Brain microvascular endothelial cell (primary cell): ENCODE measurements at regions not wholly inside any gene's neighbourhood (a gene's known extent, or its start where the extent isn't known, plus 50 kb on each side); places are given as distances from the start of the nearest gene placed in this dataset.

ENCODE experiments used
- DNase-seq: peaks from one replicate; pipeline ENCODE4 v3.0.0-alpha.2; 2020
- H3K27ac ChIP-seq: fragments of 250-450 bp; sonication (Bioruptor Pico); 2 replicates; pipeline ENCODE4 v1.5.1; 2020; ENCODE audit warnings: mild to moderate bottlenecking, moderate library complexity
- H3K27me3 ChIP-seq: fragments of 250-450 bp; sonication (Bioruptor Pico); replicated peaks from 2 replicates; pipeline ENCODE4 v1.5.1; 2020; ENCODE audit warnings: mild to moderate bottlenecking
- H3K36me3 ChIP-seq: fragments of 250-450 bp; sonication (Bioruptor Pico); replicated peaks from 2 replicates; pipeline ENCODE4 v1.5.1; 2020; ENCODE audit warnings: mild to moderate bottlenecking
- H3K4me3 ChIP-seq: 2 replicates; pipeline ENCODE4 v1.5.1; 2011; ENCODE audit warnings: low read depth, mild to moderate bottlenecking, control low read depth, low read length, moderate library complexity
- in situ Hi-C: cut with HindIII; loops from 2 replicates; pipeline ENCODE4 v1.10.0; 2017; ENCODE audit warnings: low sequenced_read_pairs, low pct_ligation_motif_present
- TF ChIP-seq, protein P1 (sequence below): IDR thresholded peaks from 2 replicates; pipeline ENCODE4 v1.5.1; 2011; ENCODE audit warnings: low read depth, mild to moderate bottlenecking, moderate library complexity, low read length, control low read depth, inconsistent platforms; ENCODE audit errors: missing control alignments

DNA sequence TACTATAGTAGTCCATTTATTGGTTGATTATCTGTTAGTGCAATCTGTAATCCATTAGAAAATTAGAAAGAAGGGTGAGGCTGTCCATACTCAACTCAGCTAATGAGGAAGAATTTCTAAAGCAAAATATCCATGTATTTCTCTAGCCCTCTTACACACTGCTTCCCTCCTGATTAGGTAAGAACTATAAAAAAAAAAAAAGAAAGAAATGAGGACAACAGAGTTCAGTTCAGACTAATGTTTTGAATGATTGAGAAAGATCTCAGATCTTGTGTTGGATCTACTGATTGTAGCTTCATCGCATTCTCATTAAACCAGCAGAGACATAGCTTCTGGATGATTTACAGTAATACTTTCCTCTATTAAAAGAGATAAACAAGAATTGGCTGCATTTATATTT is 233.3 kb downstream of the KLF5 start:
- Histone ChIP-seq H3K4me3 (no peak overlapping the region), H3K36me3 (no peaks in the 10 kb centered on the region), H3K27me3 (no peaks in the 10 kb centered on the region), H3K27ac (no peak overlapping the region)
- no peak for DNase-seq
- in situ Hi-C loops: no loop called here
- TF ChIP-seq, protein P1, sequence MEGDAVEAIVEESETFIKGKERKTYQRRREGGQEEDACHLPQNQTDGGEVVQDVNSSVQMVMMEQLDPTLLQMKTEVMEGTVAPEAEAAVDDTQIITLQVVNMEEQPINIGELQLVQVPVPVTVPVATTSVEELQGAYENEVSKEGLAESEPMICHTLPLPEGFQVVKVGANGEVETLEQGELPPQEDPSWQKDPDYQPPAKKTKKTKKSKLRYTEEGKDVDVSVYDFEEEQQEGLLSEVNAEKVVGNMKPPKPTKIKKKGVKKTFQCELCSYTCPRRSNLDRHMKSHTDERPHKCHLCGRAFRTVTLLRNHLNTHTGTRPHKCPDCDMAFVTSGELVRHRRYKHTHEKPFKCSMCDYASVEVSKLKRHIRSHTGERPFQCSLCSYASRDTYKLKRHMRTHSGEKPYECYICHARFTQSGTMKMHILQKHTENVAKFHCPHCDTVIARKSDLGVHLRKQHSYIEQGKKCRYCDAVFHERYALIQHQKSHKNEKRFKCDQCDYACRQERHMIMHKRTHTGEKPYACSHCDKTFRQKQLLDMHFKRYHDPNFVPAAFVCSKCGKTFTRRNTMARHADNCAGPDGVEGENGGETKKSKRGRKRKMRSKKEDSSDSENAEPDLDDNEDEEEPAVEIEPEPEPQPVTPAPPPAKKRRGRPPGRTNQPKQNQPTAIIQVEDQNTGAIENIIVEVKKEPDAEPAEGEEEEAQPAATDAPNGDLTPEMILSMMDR: no peak

DNA sequence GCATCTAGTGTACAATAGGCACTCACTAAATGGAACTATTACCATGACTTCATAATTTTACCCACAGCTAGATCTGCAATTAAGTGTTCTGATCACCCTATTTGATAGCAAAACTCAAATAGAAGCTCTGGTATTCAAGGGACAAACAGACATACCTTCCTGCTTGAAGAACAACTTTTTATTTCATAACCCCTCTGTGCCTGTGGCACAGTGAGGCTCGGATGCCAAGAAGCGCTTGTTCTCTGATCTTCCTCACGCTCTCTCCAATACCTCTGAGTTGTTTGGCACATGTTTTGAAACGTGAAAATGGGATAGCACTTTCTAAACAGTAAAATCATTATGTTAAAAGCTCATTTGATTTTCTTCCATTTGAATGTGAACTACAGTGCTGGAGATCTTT is 232.0 kb downstream of the KLF5 start:
- in situ Hi-C loops: no loop called here
- H3K27me3 ChIP-seq: no peaks in the 10 kb centered on the region
- TF ChIP-seq, protein P1: no peak
- H3K4me3 ChIP-seq: no peak overlapping the region
- DNase-seq: no peak
- no peak overlapping the region for H3K27ac ChIP-seq
- H3K36me3 ChIP-seq: no peaks in the 10 kb centered on the region

DNA sequence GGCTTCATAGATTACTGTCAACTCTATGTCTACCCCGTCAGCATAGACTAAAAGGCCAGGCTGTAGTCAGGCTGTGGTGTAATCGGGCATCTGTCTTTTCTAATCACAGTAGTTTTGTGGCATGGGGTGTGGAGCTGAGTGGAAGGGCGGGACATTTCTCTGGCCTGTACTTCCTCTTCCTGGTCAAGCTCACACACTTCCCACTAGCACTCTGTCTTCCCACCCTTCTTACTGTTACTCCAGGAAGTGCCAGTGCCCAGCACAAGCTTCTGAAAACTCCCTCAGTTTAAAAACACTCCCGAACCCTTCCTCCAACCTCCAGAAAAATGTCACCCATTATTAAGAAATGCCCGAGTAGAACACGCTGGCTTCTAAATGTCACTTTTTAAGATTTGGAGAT is 229.8 kb downstream of the KLF5 start:
- no peaks in the 10 kb centered on the region for H3K27me3 ChIP-seq
- in situ Hi-C loops: no loop called here

DNA sequence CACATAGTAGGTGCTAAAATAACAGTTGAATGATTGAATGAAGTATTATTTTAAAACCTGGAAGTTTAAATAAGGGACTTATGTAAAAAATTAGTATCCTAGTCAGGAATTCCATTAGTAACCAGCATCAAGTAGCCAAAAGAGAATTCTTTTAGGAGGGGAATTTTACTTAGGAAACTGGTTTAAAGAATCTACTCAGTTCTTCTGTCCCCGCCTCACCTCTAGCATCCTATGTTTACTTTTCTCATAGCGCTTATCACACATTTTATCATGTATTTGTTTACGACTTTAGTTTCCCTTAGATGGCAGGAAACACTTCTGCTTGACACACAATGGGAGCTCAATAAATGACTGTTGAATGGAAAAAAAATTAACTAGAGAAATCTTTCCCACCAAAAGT is 229.0 kb downstream of the KLF5 start:
- TF ChIP-seq, protein P1: no peak
- Histone ChIP-seq H3K27ac (no peak overlapping the region), H3K4me3 (no peak overlapping the region), H3K27me3 (no peaks in the 10 kb centered on the region), H3K36me3 (no peaks in the 10 kb centered on the region)
- in situ Hi-C loops: no loop called here
- DNase-seq: no peak

More for the DNA sequence above, 229.8 kb downstream of the KLF5 start:
- no peak for DNase-seq
- Histone ChIP-seq H3K27ac (no peak overlapping the region), H3K36me3 (no peaks in the 10 kb centered on the region), H3K4me3 (no peak overlapping the region)
- TF ChIP-seq, protein P1: no peak

DNA sequence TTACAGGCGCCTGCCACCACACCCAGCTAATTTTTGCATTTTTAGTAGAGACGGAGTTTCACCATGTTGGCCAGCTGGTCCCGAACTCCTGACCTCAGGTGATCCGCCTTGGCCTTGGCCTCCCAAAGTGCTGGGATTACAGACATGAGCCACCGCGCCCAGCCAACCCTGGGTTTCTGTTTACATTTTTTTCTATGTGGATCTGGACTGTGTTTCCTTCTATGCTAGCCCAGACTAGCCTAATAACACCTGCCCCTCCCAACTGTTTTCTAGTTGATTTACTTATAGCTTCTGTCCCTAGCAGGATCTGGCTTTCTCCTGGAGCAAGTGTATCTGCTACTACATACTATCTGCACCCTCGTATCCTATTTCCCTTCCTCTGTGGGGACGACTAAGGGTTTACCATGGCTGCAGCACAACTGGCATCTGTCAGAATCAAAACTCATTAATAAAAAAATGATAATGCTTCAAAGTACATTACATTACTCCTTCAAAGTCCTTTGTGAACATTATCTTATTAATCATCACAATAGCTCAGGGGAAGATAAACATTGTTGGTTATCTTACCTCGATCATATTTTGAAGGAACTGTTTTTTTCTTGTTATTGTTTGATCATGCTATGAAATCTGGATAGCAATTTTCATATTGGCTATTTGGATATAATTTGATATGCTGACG is 228.3 kb downstream of the KLF5 start:
- no peak overlapping the region for H3K27ac ChIP-seq
- TF ChIP-seq, protein P1: no peak

DNA sequence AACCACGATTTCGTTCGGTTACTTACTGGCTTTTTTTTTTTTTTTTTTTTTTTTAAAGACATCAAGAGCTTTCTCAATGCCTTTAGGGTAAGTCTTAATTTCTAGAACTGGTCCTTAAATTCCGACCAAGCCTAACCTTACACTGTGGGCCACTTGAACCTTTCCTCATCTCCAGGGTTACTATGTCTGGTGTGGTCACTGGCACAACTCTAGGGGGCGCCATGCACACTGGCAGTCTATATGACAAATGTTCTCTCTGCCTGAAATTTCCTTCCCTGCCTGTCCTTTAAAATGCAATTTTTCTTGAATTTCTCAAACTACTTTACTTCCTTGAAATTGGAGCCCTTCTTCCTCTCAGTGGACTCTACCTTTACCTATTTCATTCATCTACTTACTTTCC is 227.4 kb downstream of the KLF5 start:
- H3K27ac ChIP-seq: no peak overlapping the region
- in situ Hi-C loops: no loop called here
- no peaks in the 10 kb centered on the region for H3K27me3 ChIP-seq
- H3K36me3 ChIP-seq: no peaks in the 10 kb centered on the region
- no peak for DNase-seq
- TF ChIP-seq, protein P1: peak; percentile 25
- H3K4me3 ChIP-seq: no peak overlapping the region

More for the DNA sequence above, 228.3 kb downstream of the KLF5 start:
- Histone ChIP-seq H3K4me3 (no peak overlapping the region), H3K36me3 (no peaks in the 10 kb centered on the region), H3K27me3 (no peaks in the 10 kb centered on the region)
- no peak for DNase-seq
- in situ Hi-C loops: no loop called here
